Vagina (tissue), 2 donors: ENCODE measurements at regions not wholly inside any gene's neighbourhood (a gene's known extent, or its start where the extent isn't known, plus 50 kb on each side); places are given as distances from the start of the nearest gene placed in this dataset.

ENCODE experiments used
- DNase-seq, 2 donors: peaks; one replicate each; pipeline ENCODE4 v3.0.0-alpha.2; 2017; ENCODE audit errors: extremely low spot score in 2 of 2
- H3K27ac ChIP-seq: fragments of 200-600 bp; sonication (generic); one replicate; pipeline ENCODE4 v1.5.1; 2019
- H3K27me3 ChIP-seq: fragments of 200-600 bp; sonication (generic); one replicate; pipeline ENCODE4 v1.5.1; 2019
- H3K36me3 ChIP-seq, 2 donors: fragments of 200-600 bp; sonication (generic); one replicate each; pipeline ENCODE4 v1.5.1; 2017 to 2019
- H3K4me1 ChIP-seq: fragments of 200-600 bp; sonication (generic); one replicate; pipeline ENCODE4 v1.5.1; 2019
- H3K4me3 ChIP-seq, 2 donors: fragments of 200-600 bp; sonication (generic); 1 replicate in 1 of 2; 2 replicates in 1 of 2; pipeline ENCODE4 v1.5.1; 2016 to 2019
- H3K9me3 ChIP-seq: fragments of 200-600 bp; sonication (generic); one replicate; pipeline ENCODE4 v1.5.1; 2019
- POLR2A ChIP-seq, 2 donors: fragments of 450-650 bp; IDR thresholded peaks; one replicate each; pipeline ENCODE4 v1.6.1; 2017; ENCODE audit warnings: antibody characterized with exemption in 2 of 2, mild to moderate bottlenecking in 2 of 2, moderate library complexity in 2 of 2
- POLR2AphosphoS5 ChIP-seq, 2 donors: sonication (generic); formaldehyde crosslinking; IDR thresholded peaks; one replicate each; pipeline ENCODE4 v1.9.0; 2017; ENCODE audit warnings: antibody characterized with exemption in 2 of 2, mild to moderate bottlenecking in 2 of 2, low read depth in 1 of 2; ENCODE audit not compliant: insufficient read depth in 1 of 2
- intact Hi-C: fragments of 100-400 bp; cut with DNase I; formaldehyde crosslinking; loops from one replicate; pipeline ENCODE4 v1.15.1; 2023
- TF ChIP-seq, protein P1 (sequence below), 3 experiments: fragments of 450-650 bp in 2 of 3; fragments of 200-600 bp in 1 of 3; sonication (generic) in 1 of 3; IDR thresholded peaks; one replicate each; pipeline ENCODE4 v1.5.1; 2017 to 2019; ENCODE audit warnings: antibody characterized with exemption in 3 of 3, mild to moderate bottlenecking in 2 of 3, moderate library complexity in 2 of 3

DNA sequence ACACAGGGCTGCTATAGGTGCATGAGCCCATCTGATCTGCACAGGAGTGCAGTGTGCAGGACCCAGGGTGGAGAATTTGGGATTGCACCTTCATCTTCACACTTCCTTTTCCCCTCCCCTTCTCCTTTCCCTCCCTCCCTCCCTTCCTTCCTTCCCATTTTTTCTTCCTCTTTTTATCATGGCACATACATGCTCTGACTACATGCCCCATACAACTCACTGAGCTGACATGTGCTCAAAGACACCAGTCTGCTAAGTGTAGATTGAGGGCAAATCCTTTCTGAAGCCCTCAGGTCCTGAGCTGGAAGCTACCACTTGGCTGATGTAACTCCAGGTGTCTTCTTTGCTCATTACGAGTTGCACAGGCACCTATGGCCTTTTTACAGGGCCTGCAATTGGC is 365.3 kb upstream of the ZNF32 start:
- TF ChIP-seq, protein P1, sequence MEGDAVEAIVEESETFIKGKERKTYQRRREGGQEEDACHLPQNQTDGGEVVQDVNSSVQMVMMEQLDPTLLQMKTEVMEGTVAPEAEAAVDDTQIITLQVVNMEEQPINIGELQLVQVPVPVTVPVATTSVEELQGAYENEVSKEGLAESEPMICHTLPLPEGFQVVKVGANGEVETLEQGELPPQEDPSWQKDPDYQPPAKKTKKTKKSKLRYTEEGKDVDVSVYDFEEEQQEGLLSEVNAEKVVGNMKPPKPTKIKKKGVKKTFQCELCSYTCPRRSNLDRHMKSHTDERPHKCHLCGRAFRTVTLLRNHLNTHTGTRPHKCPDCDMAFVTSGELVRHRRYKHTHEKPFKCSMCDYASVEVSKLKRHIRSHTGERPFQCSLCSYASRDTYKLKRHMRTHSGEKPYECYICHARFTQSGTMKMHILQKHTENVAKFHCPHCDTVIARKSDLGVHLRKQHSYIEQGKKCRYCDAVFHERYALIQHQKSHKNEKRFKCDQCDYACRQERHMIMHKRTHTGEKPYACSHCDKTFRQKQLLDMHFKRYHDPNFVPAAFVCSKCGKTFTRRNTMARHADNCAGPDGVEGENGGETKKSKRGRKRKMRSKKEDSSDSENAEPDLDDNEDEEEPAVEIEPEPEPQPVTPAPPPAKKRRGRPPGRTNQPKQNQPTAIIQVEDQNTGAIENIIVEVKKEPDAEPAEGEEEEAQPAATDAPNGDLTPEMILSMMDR (IDR thresholded peaks at IDR 0.05): no peak
- no peak for TF ChIP-seq POLR2A (IDR thresholded peaks at IDR 0.05)
- no peak for TF ChIP-seq POLR2AphosphoS5 (IDR thresholded peaks at IDR 0.05; ENCODE audit: insufficient read depth in 1 of 2, low read depth in 1 of 2)
- intact Hi-C loops: loop anchor here (10.0 kb wide), 1 partner anchor 49 kb away; no protein-coding TSS in a partner anchor
- Histone ChIP-seq H3K27ac (no peak overlapping the region), H3K36me3 (no peaks in the 10 kb centered on the region), H3K9me3 (no peaks in the 10 kb centered on the region), H3K4me1 (peaks cover 22% of the 10 kb centered on the region), H3K27me3 (no peaks in the 10 kb centered on the region), H3K4me3 (no peak overlapping the region)
- no peak for DNase-seq

- intact Hi-C loops: loop anchor here (10.0 kb wide), 1 partner anchor 48 kb away; no protein-coding TSS in a partner anchor
- peaks cover 29% of the 10 kb centered on the region for H3K4me1 ChIP-seq
- TF ChIP-seq, protein P1 (IDR thresholded peaks at IDR 0.05): no peak
- TF ChIP-seq POLR2A (IDR thresholded peaks at IDR 0.05) (no peak), POLR2AphosphoS5 (IDR thresholded peaks at IDR 0.05; ENCODE audit: insufficient read depth in 1 of 2, low read depth in 1 of 2) (no peak)
- no peak for DNase-seq
- H3K36me3 ChIP-seq: no peaks in the 10 kb centered on the region
- no peak overlapping the region for H3K27ac ChIP-seq
- H3K27me3 ChIP-seq: no peaks in the 10 kb centered on the region
- H3K4me3 ChIP-seq: no peak overlapping the region
- no peaks in the 10 kb centered on the region for H3K9me3 ChIP-seq
Observed at GRCh38 chr10:44012921-44013320, 364.2 kb upstream of the ZNF32 start.

DNA sequence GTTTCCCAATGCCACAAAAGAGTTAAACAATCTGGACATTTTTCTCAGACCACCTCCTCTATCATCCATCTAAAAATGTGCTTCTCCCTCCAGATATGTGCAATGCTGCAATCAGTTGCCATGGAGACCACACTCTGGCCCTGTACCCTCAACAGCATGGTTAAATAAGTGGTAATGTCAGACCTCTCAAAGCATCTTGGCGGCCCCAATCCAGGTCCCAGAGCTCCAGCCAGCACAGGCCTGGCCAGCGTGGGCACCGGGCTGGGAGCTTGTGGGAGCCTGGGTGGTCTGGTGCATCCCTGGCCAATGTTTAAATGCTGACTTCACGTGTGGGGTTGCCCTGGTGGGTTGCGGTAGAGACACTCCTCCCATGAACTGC is 362.9 kb upstream of the ZNF32 start:
- Histone ChIP-seq H3K4me1 (peaks cover 21% of the 10 kb centered on the region), H3K27ac (no peak overlapping the region), H3K9me3 (no peaks in the 10 kb centered on the region), H3K36me3 (no peaks in the 10 kb centered on the region), H3K4me3 (no peak overlapping the region), H3K27me3 (no peaks in the 10 kb centered on the region)
- intact Hi-C loops: loop anchor here (10.0 kb wide), 1 partner anchor 47 kb away; no protein-coding TSS in a partner anchor
- DNase-seq: peak in 1 of 2 donors; percentile 64
- TF ChIP-seq, protein P1 (IDR thresholded peaks at IDR 0.05): no peak
- TF ChIP-seq POLR2A (IDR thresholded peaks at IDR 0.05) (no peak), POLR2AphosphoS5 (IDR thresholded peaks at IDR 0.05; ENCODE audit: insufficient read depth in 1 of 2, low read depth in 1 of 2) (no peak)

DNA sequence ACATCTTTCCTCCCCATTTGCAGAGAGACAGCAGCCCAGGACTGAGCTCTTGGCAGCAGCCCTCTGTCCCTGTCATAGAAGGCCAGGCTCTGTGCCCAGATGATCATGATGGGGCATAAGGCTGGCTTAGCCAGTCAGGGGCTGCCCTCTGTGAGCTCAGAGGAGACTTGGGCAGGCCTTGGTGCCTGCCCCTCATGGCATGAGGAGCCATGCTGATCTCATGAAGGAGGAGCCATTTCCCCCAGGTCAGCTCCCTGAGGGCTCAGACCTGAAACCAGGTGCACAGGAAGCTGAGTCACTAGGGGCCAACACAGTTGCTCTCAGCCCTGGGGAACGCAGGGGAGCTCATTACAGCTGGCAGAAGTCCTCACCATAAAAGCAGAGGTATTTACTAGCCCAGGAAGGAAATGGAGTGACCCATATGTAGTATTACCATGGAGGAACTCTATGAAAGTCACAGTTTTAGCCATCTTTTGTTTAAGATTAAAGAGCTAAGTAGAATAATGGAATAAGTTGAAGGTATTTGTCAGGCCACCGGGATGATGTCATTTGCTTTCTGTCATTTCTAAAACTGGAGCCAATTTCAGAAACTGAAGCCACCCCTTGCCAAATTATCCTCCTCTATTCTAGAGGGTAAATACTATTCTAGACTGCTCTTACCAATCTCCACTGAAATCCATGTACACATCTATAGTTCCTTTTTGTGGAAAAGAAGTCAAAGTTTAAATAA is 362.4 kb upstream of the ZNF32 start:
- TF ChIP-seq, protein P1 (IDR thresholded peaks at IDR 0.05): no peak
- TF ChIP-seq POLR2A (IDR thresholded peaks at IDR 0.05) (no peak), POLR2AphosphoS5 (IDR thresholded peaks at IDR 0.05; ENCODE audit: insufficient read depth in 1 of 2, low read depth in 1 of 2) (no peak)
- intact Hi-C loops: loop anchor here (10.0 kb wide), 1 partner anchor 46 kb away; no protein-coding TSS in a partner anchor
- Histone ChIP-seq H3K27ac (no peak overlapping the region), H3K36me3 (no peaks in the 10 kb centered on the region), H3K4me3 (no peak overlapping the region), H3K27me3 (no peaks in the 10 kb centered on the region), H3K9me3 (no peaks in the 10 kb centered on the region), H3K4me1 (peaks cover 21% of the 10 kb centered on the region)
- peak in 1 of 2 donors; percentile 34 for DNase-seq
